K562 (cell line): ENCODE measurements at regions not wholly inside any gene's neighbourhood (a gene's known extent, or its start where the extent isn't known, plus 50 kb on each side); places are given as distances from the start of the nearest gene placed in this dataset.

Source experiments
- ATAC-seq: fragments of 200-7000 bp; cut with Tn5 transposase; 3 replicates; pipeline ENCODE4 v1.9.1; 2020; ENCODE audit warnings: moderate library complexity
- BruUV-seq: library from RNA; stranded (reverse); fragments of 400-500 nt; replicated peaks from 2 replicates; lab custom pipeline; 2021; lab: Mats Ljungman, UMichigan
- CTCF ChIA-PET: fragments of 300-600 bp; formaldehyde crosslinking; extraction: SDS; loops from one replicate; lab custom pipeline; 2021; ENCODE audit warnings: low intra/inter-chr PET ratio; lab: Yijun Ruan, JAX
- POLR2A ChIA-PET: fragments of 300-600, 350-650 bp; sonication (Branson Sonifier 250); formaldehyde crosslinking; extraction: SDS; loops from one replicate; lab custom pipeline; 2021; ENCODE audit warnings: antibody characterized with exemption, inconsistent platforms; lab: Yijun Ruan, JAX
- DNase-seq, 4 experiments: peaks; one replicate each; pipeline versions ENCODE4 v3.0.0 to v3.0.0-alpha.2; 2011 to 2018; ENCODE audit warnings: low spot score in 3 of 4, mixed read lengths in 3 of 4; ENCODE audit errors: extremely low read depth in 1 of 4
- FAIRE-seq: peaks from 2 replicates; lab custom pipeline; 2011; peaks lifted over from hg19 to GRCh38; lab: Jason Lieb, UNC
- H2AFZ ChIP-seq: 2 replicates; pipeline ENCODE4 v1.6.0; 2011; ENCODE audit warnings: low read depth, low read length, control low read depth, inconsistent platforms
- H3K27ac ChIP-seq: fragments of 200-600 bp; 3 replicates; pipeline ENCODE4 v1.8.0; 2011; ENCODE audit warnings: low read depth, mild to moderate bottlenecking, control low read depth, inconsistent platforms, low read length, moderate library complexity, mixed read lengths; ENCODE audit errors: extremely low read depth
- H3K27me3 ChIP-seq, 2 experiments: fragments of 300-600 bp in 1 of 2; 2 replicates in 1 of 2; 3 replicates in 1 of 2; pipeline versions ENCODE4 v1.6.0 to v1.8.0; 2011; ENCODE audit warnings: inconsistent platforms in 2 of 2, low read length in 2 of 2, mild to moderate bottlenecking in 1 of 2, mixed read lengths in 1 of 2, moderate library complexity in 1 of 2; ENCODE audit not compliant: control insufficient read depth in 2 of 2, insufficient read depth in 2 of 2
- H3K36me3 ChIP-seq: fragments of 300-600 bp; 3 replicates; pipeline ENCODE4 v1.8.0; 2011; ENCODE audit warnings: mild to moderate bottlenecking, low read length, inconsistent platforms; ENCODE audit not compliant: control insufficient read depth, insufficient read depth
- H3K4me1 ChIP-seq, 2 experiments: fragments of 200-600 bp in 1 of 2; replicated peaks in 1 of 2; 2 replicates in 1 of 2; 3 replicates in 1 of 2; pipeline versions ENCODE4 v1.5.1 to v1.8.0; 2011; ENCODE audit warnings: inconsistent platforms in 2 of 2, low read length in 2 of 2, mild to moderate bottlenecking in 1 of 2, mixed read lengths in 1 of 2, moderate library complexity in 1 of 2; ENCODE audit not compliant: control insufficient read depth in 2 of 2, insufficient read depth in 2 of 2
- H3K4me2 ChIP-seq: 2 replicates; pipeline ENCODE4 v1.6.1; 2011; ENCODE audit warnings: low read length, control low read depth, inconsistent platforms, mixed read lengths; ENCODE audit not compliant: insufficient read depth
- H3K4me3 ChIP-seq: fragments of 200-600 bp; sonication (generic), shearing (Covaris generic); 2 replicates; pipeline ENCODE4 v1.5.1; 2016; ENCODE audit warnings: control low read depth, inconsistent platforms
- H3K79me2 ChIP-seq: fragments of 200-600 bp; 3 replicates; pipeline ENCODE4 v1.8.0; 2011; ENCODE audit warnings: low read length, inconsistent platforms; ENCODE audit not compliant: control insufficient read depth, insufficient read depth
- H3K9ac ChIP-seq, 2 experiments: 2 replicates each; pipeline versions ENCODE4 v1.6.0 to v1.6.1; 2011; ENCODE audit warnings: low read depth in 2 of 2, low read length in 2 of 2, control low read depth in 1 of 2, inconsistent platforms in 1 of 2, mild to moderate bottlenecking in 1 of 2, mixed read lengths in 1 of 2; ENCODE audit not compliant: insufficient read depth in 1 of 2
- H3K9me1 ChIP-seq: one replicate; pipeline ENCODE4 v1.6.0; 2011; ENCODE audit warnings: inconsistent platforms, mild to moderate bottlenecking, low read length, moderate library complexity; ENCODE audit not compliant: control insufficient read depth, insufficient read depth
- H3K9me3 ChIP-seq: replicated peaks from 2 replicates; pipeline ENCODE4 v1.5.1; 2011; ENCODE audit warnings: low read depth, low read length, inconsistent platforms; ENCODE audit not compliant: control insufficient read depth, insufficient read depth
- H4K20me1 ChIP-seq: replicated peaks from 2 replicates; pipeline ENCODE4 v1.6.1; 2011; ENCODE audit warnings: low read length, inconsistent platforms, mixed read lengths; ENCODE audit not compliant: control insufficient read depth, insufficient read depth
- CBX3 ChIP-seq, 2 experiments: IDR thresholded peaks; 1 replicate in 1 of 2; 2 replicates in 1 of 2; pipeline ENCODE4 v1.6.1; 2012; ENCODE audit warnings: inconsistent platforms in 2 of 2, low read length in 2 of 2, borderline replicate concordance in 1 of 2, control low read depth in 1 of 2
- CCAR2 ChIP-seq: fragments of 200-400 bp; formaldehyde crosslinking; IDR thresholded peaks from 2 replicates; pipeline ENCODE4 v1.6.1; 2017; ENCODE audit warnings: mild to moderate bottlenecking, low read depth, low read length
- ELF1 ChIP-seq: fragments of 200-800 bp; sonication (Bioruptor generic); IDR thresholded peaks from 2 replicates; pipeline ENCODE4 v1.6.1; 2016; ENCODE audit warnings: missing genetic modification characterization, missing compliant biosample characterization
- ETV1 ChIP-seq: fragments of 450-650 bp; conservative IDR thresholded peaks from 2 replicates; pipeline ENCODE4 v1.6.1; 2016; ENCODE audit warnings: missing genetic modification characterization, control low read depth, low read depth, missing compliant biosample characterization
- IFI16 ChIP-seq: fragments of 250-450 bp; sonication (Bioruptor Pico); IDR thresholded peaks from 2 replicates; pipeline ENCODE4 v2.1.2; 2022; ENCODE audit warnings: mild to moderate bottlenecking, inconsistent platforms
- MEF2D ChIP-seq: conservative IDR thresholded peaks from 2 replicates; pipeline ENCODE4 v1.6.1; 2016; ENCODE audit warnings: low read depth, missing genetic modification characterization, missing compliant biosample characterization
- POLR3A ChIP-seq: IDR thresholded peaks from 2 replicates; pipeline ENCODE4 v1.6.1; 2011; ENCODE audit warnings: borderline replicate concordance, mild to moderate bottlenecking, moderate library complexity; ENCODE audit not compliant: insufficient read length, insufficient read depth; ENCODE audit errors: extremely low read depth
- STAG1 ChIP-seq: sonication (generic); formaldehyde crosslinking; IDR thresholded peaks from 2 replicates; pipeline ENCODE4 v1.5.0; 2020; ENCODE audit warnings: missing genetic modification reagents, borderline replicate concordance
- TAF7 ChIP-seq: fragments of 450-650 bp; IDR thresholded peaks from 2 replicates; pipeline ENCODE4 v1.6.1; 2016; ENCODE audit warnings: missing genetic modification characterization, missing compliant biosample characterization
- XRCC4 ChIP-seq: IDR thresholded peaks from one replicate; pipeline ENCODE4 v1.6.1; 2011; ENCODE audit not compliant: insufficient read depth, insufficient read length; ENCODE audit errors: extremely low read depth
- ZNF584 ChIP-seq: fragments of 200-800 bp; sonication (Bioruptor generic); IDR thresholded peaks from 2 replicates; pipeline ENCODE4 v1.6.1; 2016; ENCODE audit warnings: low read depth, mild to moderate bottlenecking, missing genetic modification characterization, missing compliant biosample characterization
- ZNF707 ChIP-seq: fragments of 250-450 bp; sonication (Bioruptor Pico); conservative IDR thresholded peaks from 2 replicates; pipeline ENCODE4 v1.8.0; 2022; ENCODE audit warnings: inconsistent platforms, mild to moderate bottlenecking, moderate library complexity
- ZNF780A ChIP-seq: fragments of 250-450 bp; sonication (Bioruptor Pico); IDR thresholded peaks from 2 replicates; pipeline ENCODE4 v1.5.0; 2021; ENCODE audit warnings: mild to moderate bottlenecking
- WGBS: fragments of 100-300 bp; shearing (Covaris generic); methylation state at CpG from one replicate; pipeline ENCODE4 v1.1.6; 2016; ENCODE audit warnings: low coverage, mixed read lengths; ENCODE audit not compliant: insufficient coverage; ENCODE audit errors: missing lambda C conversion rate; 5-methylcytosine and 5-hydroxymethylcytosine counted together
- in situ Hi-C: fragments of 300-500 bp; cut with MboI; formaldehyde crosslinking; loops from 4 replicates; pipeline ENCODE4 v1.15.0; 2018; ENCODE audit warnings: inconsistent platforms, mixed read lengths
- intact Hi-C: fragments of 100-400 bp; cut with micrococcal nuclease; formaldehyde crosslinking; loops from 2 replicates; pipeline ENCODE4 v1.14.2; 2022
- TF ChIP-seq, protein P1 (sequence below): fragments of 250-450 bp; sonication (Bioruptor Pico); IDR thresholded peaks from 2 replicates; pipeline ENCODE4 v1.5.0; 2020; ENCODE audit warnings: mild to moderate bottlenecking
- TF ChIP-seq, protein P2 (sequence below), 2 experiments: IDR thresholded peaks in 1 of 2; conservative IDR thresholded peaks in 1 of 2; 2 replicates each; pipeline ENCODE4 v1.6.1; 2016; ENCODE audit warnings: low read depth in 2 of 2, mild to moderate bottlenecking in 1 of 2, missing compliant biosample characterization in 1 of 2, missing genetic modification characterization in 1 of 2, moderate library complexity in 1 of 2

DNA sequence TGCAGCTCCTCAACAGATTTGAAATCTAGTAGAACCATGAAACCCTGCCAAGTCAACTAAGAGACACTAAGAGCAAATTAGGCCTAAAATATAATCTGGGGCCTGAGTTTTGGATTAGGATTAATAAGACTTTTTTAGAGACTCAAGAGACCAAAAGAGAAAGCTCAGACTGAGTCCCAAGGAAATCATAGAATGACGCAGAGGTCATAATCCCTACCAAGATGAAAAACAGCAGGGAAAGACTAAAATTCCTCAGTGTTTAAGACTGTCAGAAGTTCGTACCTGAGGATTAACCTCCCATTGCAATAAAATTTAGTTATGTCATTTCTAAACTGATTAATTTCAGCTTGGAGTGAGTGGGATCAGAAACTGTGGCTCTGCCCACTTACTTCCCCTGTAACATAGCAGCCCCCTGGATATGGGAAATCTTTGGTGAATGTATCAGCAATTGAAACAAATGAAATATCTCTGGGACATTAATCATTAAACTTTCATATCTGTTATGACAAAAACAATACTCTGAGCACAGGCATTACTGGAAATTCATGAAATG, 200.3 kb downstream of the EDN1 start (continued):
- TF ChIP-seq CBX3 (IDR thresholded peaks at IDR 0.05; ENCODE audit: borderline replicate concordance in 1 of 2, low read length in 2 of 2) (no peak), POLR3A (no peak), TAF7 (no peak), STAG1 (CRISPR knock-in tag) (no peak), ELF1 (tag) (no peak), XRCC4 (no peak)
- TF ChIP-seq, protein P1, sequence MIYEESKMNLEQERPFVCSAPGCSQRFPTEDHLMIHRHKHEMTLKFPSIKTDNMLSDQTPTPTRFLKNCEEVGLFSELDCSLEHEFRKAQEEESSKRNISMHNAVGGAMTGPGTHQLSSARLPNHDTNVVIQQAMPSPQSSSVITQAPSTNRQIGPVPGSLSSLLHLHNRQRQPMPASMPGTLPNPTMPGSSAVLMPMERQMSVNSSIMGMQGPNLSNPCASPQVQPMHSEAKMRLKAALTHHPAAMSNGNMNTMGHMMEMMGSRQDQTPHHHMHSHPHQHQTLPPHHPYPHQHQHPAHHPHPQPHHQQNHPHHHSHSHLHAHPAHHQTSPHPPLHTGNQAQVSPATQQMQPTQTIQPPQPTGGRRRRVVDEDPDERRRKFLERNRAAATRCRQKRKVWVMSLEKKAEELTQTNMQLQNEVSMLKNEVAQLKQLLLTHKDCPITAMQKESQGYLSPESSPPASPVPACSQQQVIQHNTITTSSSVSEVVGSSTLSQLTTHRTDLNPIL (CRISPR knock-in tag), result no peak

DNA sequence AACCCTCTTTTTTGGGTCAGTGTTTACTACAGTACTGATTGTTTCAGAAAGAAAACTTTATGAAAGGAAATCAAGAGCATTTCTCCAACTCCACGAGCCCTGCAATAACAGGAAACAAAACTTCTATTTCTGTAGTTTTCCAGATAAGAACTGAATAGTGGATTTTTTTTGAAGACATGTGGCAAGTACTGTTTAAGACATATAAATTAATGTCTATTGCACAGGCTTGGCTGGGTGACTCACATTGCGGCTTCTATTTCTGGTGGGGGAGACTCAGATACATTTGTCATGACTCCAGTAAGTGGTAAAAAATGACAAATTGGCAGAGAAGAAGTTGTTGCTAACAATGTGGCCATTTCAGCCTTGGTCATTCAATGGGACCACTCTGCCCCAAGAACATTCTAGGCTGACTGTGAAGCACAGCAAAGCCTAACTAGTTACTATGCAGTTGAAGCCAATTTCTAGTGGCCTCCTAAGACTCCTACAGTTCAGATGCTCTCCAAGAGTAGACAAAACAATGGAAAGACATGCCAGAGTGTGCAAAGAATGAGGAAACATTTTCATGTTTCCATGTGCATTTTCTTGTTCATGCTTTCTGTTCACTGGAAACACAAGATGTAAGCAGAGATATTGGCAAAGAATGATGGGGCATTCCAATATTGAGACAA, 200.9 kb downstream of the EDN1 start:
- Histone ChIP-seq H3K9ac (no peak overlapping the region), H4K20me1 (no peaks in the 10 kb centered on the region), H3K4me1 (no peaks in the 10 kb centered on the region), H3K79me2 (no peaks in the 10 kb centered on the region), H3K27me3 (no peaks in the 10 kb centered on the region), H3K27ac (no peak overlapping the region), H3K9me1 (no peaks in the 10 kb centered on the region), H3K4me3 (no peak overlapping the region), H3K9me3 (no peaks in the 10 kb centered on the region), H2AFZ (no peak overlapping the region), H3K36me3 (no peaks in the 10 kb centered on the region), H3K4me2 (no peak overlapping the region)
- in situ Hi-C loops, result no loop called here
- ATAC-seq (no peak), DNase-seq (no peak), FAIRE-seq (no peak)
- 0% methylated on average over 2 of the region's 2 CpGs for WGBS
- POLR2A ChIA-PET, result interaction anchor here (0.6 kb wide), 1 partner anchor 154 kb away, joined by 5 read pairs; no protein-coding TSS in a partner anchor
- CTCF ChIA-PET, result no interaction called here
- no TSS peak for BruUV-seq
- intact Hi-C loops, result no loop called here
- TF ChIP-seq ZNF584 (CRISPR knock-in tag), result no peak
- TF ChIP-seq, protein P2, sequence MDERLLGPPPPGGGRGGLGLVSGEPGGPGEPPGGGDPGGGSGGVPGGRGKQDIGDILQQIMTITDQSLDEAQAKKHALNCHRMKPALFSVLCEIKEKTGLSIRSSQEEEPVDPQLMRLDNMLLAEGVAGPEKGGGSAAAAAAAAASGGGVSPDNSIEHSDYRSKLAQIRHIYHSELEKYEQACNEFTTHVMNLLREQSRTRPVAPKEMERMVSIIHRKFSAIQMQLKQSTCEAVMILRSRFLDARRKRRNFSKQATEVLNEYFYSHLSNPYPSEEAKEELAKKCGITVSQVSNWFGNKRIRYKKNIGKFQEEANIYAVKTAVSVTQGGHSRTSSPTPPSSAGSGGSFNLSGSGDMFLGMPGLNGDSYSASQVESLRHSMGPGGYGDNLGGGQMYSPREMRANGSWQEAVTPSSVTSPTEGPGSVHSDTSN (CRISPR knock-in tag; IDR thresholded peaks at IDR 0.05; ENCODE audit: low read depth), result no peak
- TF ChIP-seq, protein P2 (tag; conservative IDR thresholded peaks at IDR 0.05; ENCODE audit: low read depth), result no peak
- TF ChIP-seq MEF2D (tag), result no peak
- no peak for TF ChIP-seq ZNF707 (CRISPR knock-in tag)
- TF ChIP-seq ETV1 (tag), result no peak
- TF ChIP-seq ZNF780A (CRISPR knock-in tag), result no peak
- no peak for TF ChIP-seq IFI16 (CRISPR knock-in tag)
- TF ChIP-seq CCAR2, result no peak
